Testis (tissue), 2 donors: ENCODE measurements at regions not wholly inside any gene's neighbourhood (a gene's known extent, or its start where the extent isn't known, plus 50 kb on each side); places are given as distances from the start of the nearest gene placed in this dataset.

ENCODE experiments used
- POLR2A ChIP-seq: fragments of 450-650 bp; IDR thresholded peaks from one replicate; pipeline ENCODE4 v1.6.1; 2017; ENCODE audit warnings: antibody characterized with exemption, mild to moderate bottlenecking, moderate library complexity
- TF ChIP-seq, protein P1 (sequence below), 3 experiments: fragments of 450-650 bp in 2 of 3; fragments of 200-600 bp in 1 of 3; sonication (generic) in 1 of 3; IDR thresholded peaks; one replicate each; pipeline ENCODE4 v1.5.1; 2016 to 2019; ENCODE audit warnings: antibody characterized with exemption in 3 of 3, mild to moderate bottlenecking in 2 of 3, moderate library complexity in 1 of 3

DNA sequence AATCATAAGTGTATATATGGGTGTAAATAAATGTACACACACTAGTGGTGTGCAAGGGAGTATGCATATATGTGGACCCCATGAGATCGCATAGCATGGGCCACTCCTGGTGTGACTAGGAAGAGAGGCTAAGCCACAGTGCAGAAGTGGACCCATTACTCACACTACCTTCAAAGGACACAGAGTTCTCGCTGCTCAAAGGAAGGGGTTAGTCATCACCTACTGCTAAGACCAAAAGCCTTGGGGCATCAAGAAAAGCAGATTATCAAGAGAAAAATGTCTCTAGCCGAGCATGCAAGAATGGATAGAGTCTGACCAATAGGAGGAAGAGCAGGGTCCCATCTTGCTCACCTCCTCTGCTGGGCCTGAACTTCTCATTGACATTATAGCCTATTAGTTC, 195.5 kb downstream of the MAFB start:
- TF ChIP-seq POLR2A: no peak
- TF ChIP-seq, protein P1, sequence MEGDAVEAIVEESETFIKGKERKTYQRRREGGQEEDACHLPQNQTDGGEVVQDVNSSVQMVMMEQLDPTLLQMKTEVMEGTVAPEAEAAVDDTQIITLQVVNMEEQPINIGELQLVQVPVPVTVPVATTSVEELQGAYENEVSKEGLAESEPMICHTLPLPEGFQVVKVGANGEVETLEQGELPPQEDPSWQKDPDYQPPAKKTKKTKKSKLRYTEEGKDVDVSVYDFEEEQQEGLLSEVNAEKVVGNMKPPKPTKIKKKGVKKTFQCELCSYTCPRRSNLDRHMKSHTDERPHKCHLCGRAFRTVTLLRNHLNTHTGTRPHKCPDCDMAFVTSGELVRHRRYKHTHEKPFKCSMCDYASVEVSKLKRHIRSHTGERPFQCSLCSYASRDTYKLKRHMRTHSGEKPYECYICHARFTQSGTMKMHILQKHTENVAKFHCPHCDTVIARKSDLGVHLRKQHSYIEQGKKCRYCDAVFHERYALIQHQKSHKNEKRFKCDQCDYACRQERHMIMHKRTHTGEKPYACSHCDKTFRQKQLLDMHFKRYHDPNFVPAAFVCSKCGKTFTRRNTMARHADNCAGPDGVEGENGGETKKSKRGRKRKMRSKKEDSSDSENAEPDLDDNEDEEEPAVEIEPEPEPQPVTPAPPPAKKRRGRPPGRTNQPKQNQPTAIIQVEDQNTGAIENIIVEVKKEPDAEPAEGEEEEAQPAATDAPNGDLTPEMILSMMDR (IDR thresholded peaks at IDR 0.05): no peak
